MCF 10A (cell line): ENCODE measurements at regions not wholly inside any gene's neighbourhood (a gene's known extent, or its start where the extent isn't known, plus 50 kb on each side); places are given as distances from the start of the nearest gene placed in this dataset.
"Not testable (repeated sequence)": the region's sequence is repeated elsewhere in the genome, so short reads cannot be mapped to it uniquely, and the experiment has no call there.

Source experiments
- BruUV-seq: library from RNA; stranded (reverse); fragments of 400-500 nt; replicated peaks from 2 replicates; lab custom pipeline; 2021; lab: Mats Ljungman, UMichigan
- CTCF ChIA-PET: fragments of 300-600 bp; sonication (Branson Sonifier 250); formaldehyde crosslinking; extraction: SDS; loops from one replicate; lab custom pipeline; 2021; ENCODE audit warnings: antibody characterized with exemption, inconsistent platforms; lab: Yijun Ruan, JAX
- POLR2A ChIA-PET: fragments of 300-600, 350-650 bp; sonication (Branson Sonifier 250); formaldehyde crosslinking; extraction: SDS; loops from one replicate; lab custom pipeline; 2020; ENCODE audit warnings: antibody characterized with exemption, inconsistent platforms; lab: Yijun Ruan, JAX
- DNase-seq: peaks from one replicate; pipeline ENCODE4 v3.0.0-alpha.2; 2018; ENCODE audit not compliant: unreplicated experiment
- H3K27ac Mint-ChIP-seq: one replicate; pipeline ENCODE4 v1.8.0; 2022; ENCODE audit warnings: mild to moderate bottlenecking, low read depth, mixed read lengths; ENCODE audit not compliant: unreplicated experiment
- H3K27me3 Mint-ChIP-seq: one replicate; pipeline ENCODE4 v1.8.0; 2022; ENCODE audit warnings: mixed read lengths; ENCODE audit not compliant: insufficient read depth, unreplicated experiment
- H3K36me3 Mint-ChIP-seq: one replicate; pipeline ENCODE4 v1.8.0; 2022; ENCODE audit warnings: mild to moderate bottlenecking, moderate library complexity, mixed read lengths; ENCODE audit not compliant: insufficient read depth, unreplicated experiment
- H3K4me1 Mint-ChIP-seq: one replicate; pipeline ENCODE4 v1.8.0; 2022; ENCODE audit warnings: mixed read lengths; ENCODE audit not compliant: insufficient read depth, unreplicated experiment
- H3K4me3 Mint-ChIP-seq: one replicate; pipeline ENCODE4 v1.8.0; 2022; ENCODE audit warnings: mild to moderate bottlenecking, moderate library complexity, mixed read lengths; ENCODE audit not compliant: unreplicated experiment
- H3K9me3 Mint-ChIP-seq: one replicate; pipeline ENCODE4 v1.8.0; 2022; ENCODE audit warnings: mixed read lengths; ENCODE audit not compliant: unreplicated experiment
- intact Hi-C: fragments of 100-400 bp; cut with micrococcal nuclease; formaldehyde crosslinking; loops from 2 replicates; pipeline ENCODE4 v1.14.1; 2022
- TF ChIP-seq, protein P1 (sequence below): fragments of 200-600 bp; IDR thresholded peaks from one replicate; pipeline ENCODE4 v1.8.0; 2022; ENCODE audit warnings: antibody characterized with exemption, mild to moderate bottlenecking; ENCODE audit not compliant: unreplicated experiment

DNA sequence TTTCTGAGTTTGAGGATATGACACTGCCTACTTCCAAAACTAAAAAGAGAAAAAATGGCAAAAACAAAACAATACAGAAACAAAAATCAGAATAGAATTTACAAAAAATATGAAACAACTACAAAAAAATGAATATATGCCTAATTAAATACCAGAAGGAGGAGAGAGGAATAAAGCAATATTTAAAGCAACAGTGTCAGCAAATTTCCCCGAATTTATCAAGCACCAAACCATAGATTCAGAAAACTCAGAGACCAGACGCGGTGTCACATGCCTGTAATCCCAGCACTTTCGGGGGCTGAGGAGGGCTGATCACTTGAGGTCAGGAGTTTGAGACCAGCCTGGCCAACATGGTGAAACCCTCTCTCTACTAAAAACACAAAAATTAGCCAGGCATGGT is 1360.9 kb downstream of the SI start:
- no peak overlapping the region for H3K27ac Mint-ChIP-seq
- H3K4me1 Mint-ChIP-seq: no peaks in the 10 kb centered on the region
- H3K27me3 Mint-ChIP-seq: no peaks in the 10 kb centered on the region
- intact Hi-C loops: no loop called here
- TF ChIP-seq, protein P1, sequence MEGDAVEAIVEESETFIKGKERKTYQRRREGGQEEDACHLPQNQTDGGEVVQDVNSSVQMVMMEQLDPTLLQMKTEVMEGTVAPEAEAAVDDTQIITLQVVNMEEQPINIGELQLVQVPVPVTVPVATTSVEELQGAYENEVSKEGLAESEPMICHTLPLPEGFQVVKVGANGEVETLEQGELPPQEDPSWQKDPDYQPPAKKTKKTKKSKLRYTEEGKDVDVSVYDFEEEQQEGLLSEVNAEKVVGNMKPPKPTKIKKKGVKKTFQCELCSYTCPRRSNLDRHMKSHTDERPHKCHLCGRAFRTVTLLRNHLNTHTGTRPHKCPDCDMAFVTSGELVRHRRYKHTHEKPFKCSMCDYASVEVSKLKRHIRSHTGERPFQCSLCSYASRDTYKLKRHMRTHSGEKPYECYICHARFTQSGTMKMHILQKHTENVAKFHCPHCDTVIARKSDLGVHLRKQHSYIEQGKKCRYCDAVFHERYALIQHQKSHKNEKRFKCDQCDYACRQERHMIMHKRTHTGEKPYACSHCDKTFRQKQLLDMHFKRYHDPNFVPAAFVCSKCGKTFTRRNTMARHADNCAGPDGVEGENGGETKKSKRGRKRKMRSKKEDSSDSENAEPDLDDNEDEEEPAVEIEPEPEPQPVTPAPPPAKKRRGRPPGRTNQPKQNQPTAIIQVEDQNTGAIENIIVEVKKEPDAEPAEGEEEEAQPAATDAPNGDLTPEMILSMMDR: no peak
- ChIA-PET POLR2A (no interaction called here), CTCF (no interaction called here)
- BruUV-seq: no TSS peak
- DNase-seq: no peak
- H3K4me3 Mint-ChIP-seq: no peak overlapping the region
- H3K36me3 Mint-ChIP-seq: no peaks in the 10 kb centered on the region
- no peaks in the 10 kb centered on the region for H3K9me3 Mint-ChIP-seq

DNA sequence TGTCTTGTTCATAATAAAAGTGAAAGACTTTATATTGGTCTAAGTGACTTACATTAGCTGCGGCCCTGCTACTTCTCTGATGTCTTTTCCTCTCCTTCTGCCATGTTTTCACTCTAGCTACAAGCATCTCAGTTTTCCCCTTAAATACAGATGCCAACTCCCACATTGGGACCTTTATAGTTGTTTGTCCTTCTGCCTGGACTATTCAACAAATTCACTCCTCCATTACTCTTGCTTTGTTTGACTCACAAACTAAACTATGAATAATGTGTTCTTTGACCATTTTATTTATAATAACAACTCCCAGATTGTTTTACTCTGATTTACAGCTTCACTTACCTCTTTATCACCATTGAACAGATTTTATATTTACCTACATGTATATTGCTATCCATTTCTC is 1369.9 kb downstream of the SI start:
- H3K36me3 Mint-ChIP-seq: no peaks in the 10 kb centered on the region
- ChIA-PET POLR2A (no interaction called here), CTCF (no interaction called here)
- peaks cover 6% of the 10 kb centered on the region for H3K9me3 Mint-ChIP-seq
- no peak overlapping the region for H3K4me3 Mint-ChIP-seq
- intact Hi-C loops: no loop called here
- DNase-seq: no peak
- TF ChIP-seq, protein P1: no peak
- no TSS peak for BruUV-seq
- no peak overlapping the region for H3K27ac Mint-ChIP-seq
- no peaks in the 10 kb centered on the region for H3K4me1 Mint-ChIP-seq
- no peaks in the 10 kb centered on the region for H3K27me3 Mint-ChIP-seq

GRCh38 chr3:163707659-163708058 is 1370.6 kb downstream of the SI start:
- ChIA-PET CTCF (no interaction called here), POLR2A (no interaction called here)
- no peaks in the 10 kb centered on the region for H3K4me1 Mint-ChIP-seq
- intact Hi-C loops: no loop called here
- no peak for DNase-seq
- H3K36me3 Mint-ChIP-seq: no peaks in the 10 kb centered on the region
- no peak overlapping the region for H3K27ac Mint-ChIP-seq
- H3K9me3 Mint-ChIP-seq: peaks cover 6% of the 10 kb centered on the region
- H3K27me3 Mint-ChIP-seq: no peaks in the 10 kb centered on the region
- TF ChIP-seq, protein P1: no peak
- BruUV-seq: no TSS peak
- H3K4me3 Mint-ChIP-seq: no peak overlapping the region

- DNase-seq, BruUV-seq, intact Hi-C loops, H3K27me3 Mint-ChIP-seq, CTCF ChIA-PET, H3K4me3 Mint-ChIP-seq, POLR2A ChIA-PET, H3K36me3 Mint-ChIP-seq, H3K27ac Mint-ChIP-seq, H3K4me1 Mint-ChIP-seq: not testable (repeated sequence)
- H3K9me3 Mint-ChIP-seq: peaks cover 20% of the 10 kb centered on the region
Measured at GRCh38 chr3:163698221-163698620, 1380.1 kb downstream of the SI start.

DNA sequence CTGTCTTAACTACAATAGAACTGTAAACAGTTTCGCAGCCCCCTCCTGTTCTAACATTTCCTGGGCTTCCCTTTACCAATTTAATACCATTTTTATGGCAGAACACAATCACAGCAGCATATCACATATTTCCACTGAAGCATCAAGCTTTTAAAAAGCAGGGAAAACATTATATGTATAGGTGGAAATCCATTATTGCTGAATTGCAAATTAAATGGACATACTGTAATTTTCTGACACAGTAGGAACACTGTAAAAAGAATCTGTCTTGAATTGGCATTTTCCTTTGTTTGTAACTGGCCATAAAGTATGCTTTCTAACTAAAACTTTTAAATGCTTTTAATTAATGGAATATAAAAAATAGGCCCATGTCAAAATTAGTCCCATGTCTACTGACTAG is 1385.8 kb downstream of the SI start:
- TF ChIP-seq, protein P1: no peak
- POLR2A ChIA-PET: no interaction called here
- intact Hi-C loops: no loop called here
- no peak overlapping the region for H3K4me3 Mint-ChIP-seq
- H3K27ac Mint-ChIP-seq: no peak overlapping the region
- H3K27me3 Mint-ChIP-seq: no peaks in the 10 kb centered on the region
- no peaks in the 10 kb centered on the region for H3K4me1 Mint-ChIP-seq
- H3K9me3 Mint-ChIP-seq: peaks cover 7% of the 10 kb centered on the region
- BruUV-seq: no TSS peak
- no peak for DNase-seq
- no peaks in the 10 kb centered on the region for H3K36me3 Mint-ChIP-seq
- CTCF ChIA-PET: no interaction called here
